ENCODE measurements at regions not wholly inside any gene's neighbourhood (a gene's known extent, or its start where the extent isn't known, plus 50 kb on each side); places are given as distances from the start of the nearest gene placed in this dataset.
A peak's percentile ranks its signal among the peaks of the same experiment; 100 is the strongest.
"Not testable (repeated sequence)": the region's sequence is repeated elsewhere in the genome, so short reads cannot be mapped to it uniquely, and the experiment has no call there.

DNA sequence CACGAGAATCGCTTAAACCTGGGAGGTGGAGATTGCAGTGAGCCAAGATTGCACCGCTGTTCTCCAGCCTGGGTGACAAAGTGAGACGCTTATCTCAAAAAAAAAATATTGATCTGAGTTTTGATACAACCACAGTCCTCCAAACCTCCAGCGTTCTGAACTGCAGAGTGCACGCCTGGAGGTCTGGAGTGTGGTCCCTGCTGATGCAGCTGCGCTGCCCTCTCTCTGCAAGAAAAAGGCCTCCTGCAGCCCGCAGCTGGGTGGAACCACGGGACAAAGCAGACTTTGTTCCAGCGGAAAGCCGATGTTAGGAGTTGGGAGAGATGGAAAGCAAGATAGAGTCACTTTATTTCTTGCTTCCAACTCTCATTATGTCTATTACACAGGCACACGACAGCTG is 144.9 kb upstream of the SOD1 start:
- Histone ChIP-seq H3K4me3 (no peak overlapping the region), H3K36me3 (no peaks in the 10 kb centered on the region), H3K9me3 (no peaks in the 10 kb centered on the region), H3K4me1 (no peaks in the 10 kb centered on the region), H3K27ac (no peak overlapping the region), H3K27me3 (no peaks in the 10 kb centered on the region)
- intact Hi-C loops (cut with DNase I; ENCODE audit: low total_unique reads) = loop anchor here (10.0 kb wide), 1 partner anchor 980 kb away; no protein-coding TSS in a partner anchor
- TF ChIP-seq POLR2A (IDR thresholded peaks at IDR 0.05) (no peak), POLR2AphosphoS5 (IDR thresholded peaks at IDR 0.05) (no peak)
- TF ChIP-seq, protein P1, sequence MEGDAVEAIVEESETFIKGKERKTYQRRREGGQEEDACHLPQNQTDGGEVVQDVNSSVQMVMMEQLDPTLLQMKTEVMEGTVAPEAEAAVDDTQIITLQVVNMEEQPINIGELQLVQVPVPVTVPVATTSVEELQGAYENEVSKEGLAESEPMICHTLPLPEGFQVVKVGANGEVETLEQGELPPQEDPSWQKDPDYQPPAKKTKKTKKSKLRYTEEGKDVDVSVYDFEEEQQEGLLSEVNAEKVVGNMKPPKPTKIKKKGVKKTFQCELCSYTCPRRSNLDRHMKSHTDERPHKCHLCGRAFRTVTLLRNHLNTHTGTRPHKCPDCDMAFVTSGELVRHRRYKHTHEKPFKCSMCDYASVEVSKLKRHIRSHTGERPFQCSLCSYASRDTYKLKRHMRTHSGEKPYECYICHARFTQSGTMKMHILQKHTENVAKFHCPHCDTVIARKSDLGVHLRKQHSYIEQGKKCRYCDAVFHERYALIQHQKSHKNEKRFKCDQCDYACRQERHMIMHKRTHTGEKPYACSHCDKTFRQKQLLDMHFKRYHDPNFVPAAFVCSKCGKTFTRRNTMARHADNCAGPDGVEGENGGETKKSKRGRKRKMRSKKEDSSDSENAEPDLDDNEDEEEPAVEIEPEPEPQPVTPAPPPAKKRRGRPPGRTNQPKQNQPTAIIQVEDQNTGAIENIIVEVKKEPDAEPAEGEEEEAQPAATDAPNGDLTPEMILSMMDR (IDR thresholded peaks at IDR 0.05) = no peak
- peak in 1 of 2 donors; percentile 24 for DNase-seq (ENCODE audit: low spot score in 2 of 2)

DNA sequence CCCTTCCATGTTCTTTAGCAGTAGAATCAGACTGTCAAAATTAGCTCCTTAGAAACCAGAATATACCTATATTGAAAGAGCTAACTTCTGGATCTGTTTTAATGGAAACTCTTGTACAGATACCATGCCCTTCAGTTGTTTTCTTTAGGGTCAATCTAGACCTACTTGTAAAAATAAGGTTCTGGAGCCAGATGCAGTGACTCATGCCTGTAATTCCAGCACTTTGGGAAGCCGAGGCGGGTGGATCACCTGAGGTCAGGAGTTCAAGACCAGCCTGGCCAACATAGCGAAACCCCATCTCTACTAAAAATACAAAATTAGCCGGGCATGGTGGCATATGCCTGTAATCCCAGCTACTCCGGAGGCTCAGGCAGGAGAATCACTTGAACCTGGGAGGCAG is 146.0 kb upstream of the SOD1 start:
- not testable (repeated sequence) for H3K27ac ChIP-seq; DNase-seq (ENCODE audit: low spot score in 2 of 2); H3K4me1 ChIP-seq; H3K9me3 ChIP-seq; H3K36me3 ChIP-seq; H3K4me3 ChIP-seq; H3K27me3 ChIP-seq
- intact Hi-C loops (cut with DNase I; ENCODE audit: low total_unique reads) = loop anchor here (10.0 kb wide), 1 partner anchor 979 kb away; no protein-coding TSS in a partner anchor

DNA sequence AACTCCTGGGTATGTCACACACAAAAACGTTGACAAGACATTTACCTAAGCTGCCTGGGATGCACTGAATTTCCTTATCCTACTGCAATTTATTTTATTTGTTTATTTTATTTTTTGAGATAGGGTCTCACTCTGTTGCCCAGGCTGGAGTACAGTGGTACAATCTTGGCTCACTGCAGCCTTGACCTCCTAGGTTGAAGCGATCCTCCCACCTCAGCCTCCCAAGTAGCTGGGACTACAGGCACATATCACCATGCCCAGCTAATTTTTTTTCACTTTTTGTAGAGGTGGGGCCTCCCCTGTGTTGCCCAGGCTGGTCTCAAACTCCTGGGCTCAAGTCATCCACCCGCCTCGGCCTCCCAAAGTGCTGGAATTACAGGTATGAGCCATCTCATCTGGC is 147.5 kb upstream of the SOD1 start:
- not testable (repeated sequence) for H3K27ac ChIP-seq; H3K27me3 ChIP-seq; H3K36me3 ChIP-seq; DNase-seq (ENCODE audit: low spot score in 2 of 2); H3K9me3 ChIP-seq; H3K4me3 ChIP-seq; H3K4me1 ChIP-seq
- intact Hi-C loops (cut with DNase I; ENCODE audit: low total_unique reads) = loop anchor here (10.0 kb wide), 1 partner anchor 977 kb away; no protein-coding TSS in a partner anchor

DNA sequence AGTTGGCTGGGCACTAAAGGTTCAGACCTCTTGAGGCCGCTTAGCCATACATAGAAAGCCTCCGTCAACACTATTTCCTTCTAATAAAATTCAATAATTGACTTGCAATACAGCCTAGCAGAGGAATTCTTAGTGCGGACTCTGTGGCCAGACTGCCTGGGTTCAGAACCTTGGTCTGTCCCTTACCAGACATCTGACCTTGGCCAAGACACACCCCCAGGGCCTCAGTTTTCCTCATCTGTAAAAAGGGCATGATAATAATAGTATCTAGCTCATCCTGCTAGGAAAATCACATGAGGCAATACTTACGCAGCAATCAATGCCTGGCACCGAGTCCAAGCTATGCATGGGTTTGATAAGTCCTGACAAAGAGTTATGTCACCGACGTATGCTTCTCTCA is 148.2 kb upstream of the SOD1 start:
- TF ChIP-seq, protein P1 (IDR thresholded peaks at IDR 0.05) = no peak
- no peak for TF ChIP-seq POLR2A (IDR thresholded peaks at IDR 0.05)
- TF ChIP-seq POLR2AphosphoS5 (IDR thresholded peaks at IDR 0.05) = no peak
- no peak overlapping the region for H3K4me3 ChIP-seq
- intact Hi-C loops (cut with DNase I; ENCODE audit: low total_unique reads) = loop anchor here (10.0 kb wide), 1 partner anchor 976 kb away; no protein-coding TSS in a partner anchor
- no peak for DNase-seq (ENCODE audit: low spot score in 2 of 2)
- H3K27me3 ChIP-seq = no peaks in the 10 kb centered on the region
- no peaks in the 10 kb centered on the region for H3K9me3 ChIP-seq
- H3K36me3 ChIP-seq = no peaks in the 10 kb centered on the region
- no peaks in the 10 kb centered on the region for H3K4me1 ChIP-seq
- H3K27ac ChIP-seq = no peak overlapping the region

DNA sequence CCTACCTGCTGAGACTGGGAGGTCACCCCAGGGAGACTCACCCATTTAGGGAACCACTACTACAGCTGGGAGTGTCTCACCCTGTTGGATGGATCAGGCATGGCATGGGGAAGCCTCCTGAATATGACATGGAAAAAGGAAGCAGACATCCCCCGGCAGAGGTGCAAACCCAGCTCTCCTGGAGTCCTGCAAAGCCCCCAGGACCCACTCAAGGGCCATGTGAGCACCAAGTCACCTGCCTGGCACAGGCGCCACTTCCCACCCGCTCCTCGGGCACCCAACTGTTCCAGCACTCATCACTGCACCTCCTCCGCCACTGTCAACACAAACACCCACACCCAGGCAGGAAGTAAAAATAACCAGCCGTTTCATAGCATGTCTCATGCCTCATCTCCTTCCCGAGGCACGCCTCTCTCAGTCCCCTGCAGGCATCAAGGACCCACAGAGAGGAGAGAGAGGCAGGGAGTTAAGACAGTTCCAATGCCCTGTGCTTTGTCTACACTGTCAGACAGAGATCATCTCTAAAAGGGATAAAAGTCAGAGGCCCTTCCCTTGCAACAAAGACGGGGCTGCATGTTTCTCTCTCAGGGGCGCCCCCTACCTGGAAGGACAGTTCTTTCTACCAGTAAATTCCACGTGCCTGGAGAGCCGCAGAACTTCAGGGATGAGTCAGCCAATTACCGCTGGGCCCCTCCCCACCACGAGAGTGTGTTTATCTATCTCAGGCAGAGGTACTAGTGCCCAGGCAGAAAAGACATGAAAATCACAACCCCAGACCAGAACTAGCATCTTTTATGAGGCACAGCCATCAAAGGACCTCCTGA is 150.1 kb upstream of the SOD1 start:
- Histone ChIP-seq H3K27ac (no peak overlapping the region), H3K9me3 (no peaks in the 10 kb centered on the region), H3K4me3 (no peak overlapping the region), H3K27me3 (no peaks in the 10 kb centered on the region), H3K36me3 (no peaks in the 10 kb centered on the region), H3K4me1 (no peaks in the 10 kb centered on the region)
- no peak for TF ChIP-seq POLR2AphosphoS5 (IDR thresholded peaks at IDR 0.05)
- TF ChIP-seq, protein P1 (IDR thresholded peaks at IDR 0.05) = peak in 1 of 3 donors; percentile 8
- intact Hi-C loops (cut with DNase I; ENCODE audit: low total_unique reads) = loop anchor here (10.0 kb wide), 1 partner anchor 975 kb away; no protein-coding TSS in a partner anchor
- peak in 1 of 2 donors; percentile 54 for DNase-seq (ENCODE audit: low spot score in 2 of 2)

DNA sequence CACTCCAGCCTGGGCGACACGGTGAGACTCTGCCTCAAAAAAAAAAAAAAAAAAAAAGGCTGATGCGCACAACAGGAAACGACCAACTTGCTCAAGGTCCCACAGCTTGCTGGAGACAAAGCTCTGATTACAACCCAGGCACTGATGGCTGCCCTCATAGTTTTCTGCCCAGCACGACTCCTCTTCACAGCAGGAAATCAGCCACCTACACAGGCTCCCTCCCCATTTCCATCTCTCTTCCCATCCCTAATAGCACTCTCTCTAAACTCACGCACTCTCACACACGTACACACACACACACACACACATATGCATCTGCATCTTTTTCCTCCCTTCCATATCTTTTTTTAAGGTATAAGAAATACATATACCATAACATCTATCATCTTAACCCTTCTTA is 153.5 kb upstream of the SOD1 start:
- TF ChIP-seq, protein P1 (IDR thresholded peaks at IDR 0.05) = no peak
- TF ChIP-seq POLR2AphosphoS5 (IDR thresholded peaks at IDR 0.05) (no peak), POLR2A (IDR thresholded peaks at IDR 0.05) (no peak)
- Histone ChIP-seq H3K27ac (no peak overlapping the region), H3K4me1 (no peaks in the 10 kb centered on the region), H3K4me3 (no peak overlapping the region), H3K36me3 (no peaks in the 10 kb centered on the region), H3K27me3 (no peaks in the 10 kb centered on the region), H3K9me3 (no peaks in the 10 kb centered on the region)
- DNase-seq (ENCODE audit: low spot score in 2 of 2) = no peak
- intact Hi-C loops (cut with DNase I; ENCODE audit: low total_unique reads) = no loop called here
